ENCODE measurements at regions not wholly inside any gene's neighbourhood (a gene's known extent, or its start where the extent isn't known, plus 50 kb on each side); places are given as distances from the start of the nearest gene placed in this dataset.

- TF ChIP-seq CTCF (IDR thresholded peaks at IDR 0.05; ENCODE audit: low read depth, low read length), result no peak
- TF ChIP-seq EZH2phosphoT487 (IDR thresholded peaks at IDR 0.05; ENCODE audit: low read depth), result no peak
Observed at GRCh38 chr7:20529260-20529659, 86.2 kb upstream of the ABCB5 start.
